Tibial artery (tissue), 4 donors: ENCODE measurements at regions not wholly inside any gene's neighbourhood (a gene's known extent, or its start where the extent isn't known, plus 50 kb on each side); places are given as distances from the start of the nearest gene placed in this dataset.

Experiments used
- DNase-seq, 2 donors: peaks; one replicate each; pipeline ENCODE4 v3.0.0-alpha.2; 2019
- H3K27ac ChIP-seq, 2 donors: fragments of 200-600 bp; sonication (generic) in 1 of 2; 1 replicate in 1 of 2; 2 replicates in 1 of 2; pipeline ENCODE4 v1.5.1; 2018 to 2019; ENCODE audit warnings: mild to moderate bottlenecking in 1 of 2
- H3K27me3 ChIP-seq, 2 donors: fragments of 200-600 bp; sonication (generic) in 1 of 2; one replicate each; pipeline versions ENCODE4 v1.5.1 to v1.6.0; 2016 to 2019
- H3K36me3 ChIP-seq, 3 donors: fragments of 200-600 bp; sonication (generic) in 2 of 3; one replicate each; pipeline ENCODE4 v1.5.1; 2016 to 2019; ENCODE audit warnings: mild to moderate bottlenecking in 2 of 3
- H3K4me1 ChIP-seq, 4 donors: fragments of 200-600 bp; sonication (generic) in 2 of 4; 1 replicate in 3 of 4; 2 replicates in 1 of 4; pipeline ENCODE4 v1.5.1; 2016 to 2019
- H3K4me3 ChIP-seq, 2 donors: fragments of 200-600 bp; sonication (generic) in 1 of 2; 1 replicate in 1 of 2; 2 replicates in 1 of 2; pipeline ENCODE4 v1.5.1; 2018 to 2019; ENCODE audit warnings: mild to moderate bottlenecking in 2 of 2
- H3K9me3 ChIP-seq, 3 donors: fragments of 200-600 bp; sonication (generic) in 1 of 3; one replicate each; pipeline ENCODE4 v1.5.1; 2016 to 2019
- CTCF ChIP-seq, 2 experiments: fragments of 200-600 bp in 1 of 2; fragments of 450-650 bp in 1 of 2; IDR thresholded peaks; one replicate each; pipeline ENCODE4 v1.5.1; 2017 to 2019; ENCODE audit warnings: antibody characterized with exemption in 2 of 2, mild to moderate bottlenecking in 1 of 2, moderate library complexity in 1 of 2
- intact Hi-C: fragments of 100-400 bp; cut with DNase I; formaldehyde crosslinking; loops from one replicate; pipeline ENCODE4 v1.15.0; 2023; ENCODE audit warnings: low total_unique reads

- Histone ChIP-seq H3K4me3 (peak overlapping the region; percentile 46 to 59), H3K27me3 (peaks cover 2 to 45% of the 10 kb centered on the region in 2 donors), H3K27ac (no peak overlapping the region), H3K36me3 (no peaks in the 10 kb centered on the region), H3K4me1 (peaks cover 0 to 24% (median 7%) of the 10 kb centered on the region in 4 donors), H3K9me3 (no peaks in the 10 kb centered on the region)
- intact Hi-C loops = no loop called here
- peak; percentile 74 to 87 for TF ChIP-seq CTCF (IDR thresholded peaks at IDR 0.05)
- peak; percentile 48 to 70 for DNase-seq
Measured at GRCh38 chr1:98053471-98054366, 132.9 kb upstream of the DPYD start.

GRCh38 chr1:98051065-98051675, 130.3 kb upstream of the DPYD start:
- intact Hi-C loops = no loop called here

DNA sequence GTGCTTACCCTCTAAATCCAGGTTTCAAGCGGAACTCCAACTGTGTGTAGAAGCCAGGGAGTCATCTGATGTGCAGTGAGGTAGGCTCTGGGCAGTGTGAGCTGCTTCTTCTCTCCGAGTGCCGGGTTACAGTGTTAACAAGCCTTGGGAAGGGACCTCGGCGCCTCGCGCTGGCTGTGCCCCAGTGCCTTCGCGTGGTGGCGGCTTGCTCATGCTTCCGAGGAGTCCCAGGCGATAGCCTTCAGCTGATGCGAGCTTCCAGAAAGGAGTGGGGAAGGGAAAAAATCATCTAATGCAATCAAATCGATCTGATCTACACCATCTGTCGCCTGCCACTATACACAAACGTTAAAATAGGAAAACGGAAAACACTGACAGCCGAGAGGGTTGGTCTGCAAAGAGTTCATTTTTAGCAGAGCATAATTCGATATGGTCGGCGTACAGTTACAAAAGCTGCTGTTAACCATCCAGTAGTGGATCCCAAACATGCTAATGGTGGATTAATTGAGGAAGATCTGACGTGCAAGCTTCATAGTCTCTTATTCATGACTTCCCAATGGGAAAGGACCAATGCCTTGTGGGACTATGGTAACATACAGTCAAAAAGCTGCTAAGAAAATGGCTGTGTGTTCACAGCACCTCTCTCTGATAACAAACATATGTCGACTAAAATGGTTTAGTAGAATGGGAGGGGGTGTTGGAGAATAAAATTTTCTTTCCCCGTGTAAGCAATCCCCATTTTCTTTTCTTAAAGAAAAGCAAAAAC, 128.7 kb upstream of the DPYD start:
- intact Hi-C loops = no loop called here

More at GRCh38 chr1:98051065-98051675, 130.3 kb upstream of the DPYD start:
- Histone ChIP-seq H3K4me3 (no peak overlapping the region), H3K4me1 (peaks cover 0 to 29% (median 11%) of the 10 kb centered on the region in 4 donors), H3K27ac (no peak overlapping the region), H3K36me3 (no peaks in the 10 kb centered on the region), H3K27me3 (peaks cover 2 to 68% of the 10 kb centered on the region in 2 donors), H3K9me3 (no peaks in the 10 kb centered on the region)
- peak; percentile 70 to 75 for DNase-seq
- peak; percentile 65 to 66 for TF ChIP-seq CTCF (IDR thresholded peaks at IDR 0.05)

DNA sequence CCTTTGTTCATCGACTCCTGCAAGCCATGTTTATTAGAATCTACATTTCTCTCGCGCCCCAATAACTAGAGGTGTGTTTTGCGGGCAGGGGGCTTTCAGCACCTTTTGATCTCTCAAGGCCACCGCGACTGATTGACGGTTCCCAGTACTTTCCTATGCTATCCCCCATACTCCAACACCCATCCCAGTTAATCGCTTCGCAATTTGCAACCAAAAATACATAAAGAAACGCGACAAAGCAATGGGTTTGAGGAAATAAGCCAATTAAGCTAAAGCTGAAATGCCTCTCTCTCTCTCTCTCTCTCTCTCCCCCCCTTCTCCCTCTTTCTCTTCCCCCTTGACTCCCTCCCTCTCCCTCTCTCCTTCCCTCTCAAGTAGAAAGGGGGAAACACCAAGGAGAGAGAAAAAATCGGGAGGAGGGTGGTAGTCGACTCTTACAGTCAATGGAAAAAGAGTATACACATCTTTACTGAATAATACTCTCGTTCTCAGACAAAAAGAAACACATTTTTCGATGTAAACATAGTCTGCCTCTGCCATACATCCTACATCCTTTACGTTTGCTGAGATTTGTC, 128.0 kb upstream of the DPYD start:
- Histone ChIP-seq H3K36me3 (no peaks in the 10 kb centered on the region), H3K27me3 (peaks cover 7 to 87% of the 10 kb centered on the region in 2 donors), H3K9me3 (no peaks in the 10 kb centered on the region), H3K27ac (no peak overlapping the region), H3K4me1 (peaks cover 0 to 38% (median 21%) of the 10 kb centered on the region in 4 donors), H3K4me3 (no peak overlapping the region)
- intact Hi-C loops = no loop called here
- no peak for TF ChIP-seq CTCF (IDR thresholded peaks at IDR 0.05)
- DNase-seq = no peak

More for the DNA sequence above, 128.7 kb upstream of the DPYD start:
- no peak for DNase-seq
- Histone ChIP-seq H3K27ac (no peak overlapping the region), H3K27me3 (peaks cover 7 to 80% of the 10 kb centered on the region in 2 donors), H3K4me3 (no peak overlapping the region), H3K4me1 (peaks cover 0 to 44% (median 24%) of the 10 kb centered on the region in 4 donors), H3K9me3 (no peaks in the 10 kb centered on the region), H3K36me3 (no peaks in the 10 kb centered on the region)
- TF ChIP-seq CTCF (IDR thresholded peaks at IDR 0.05) = no peak

DNA sequence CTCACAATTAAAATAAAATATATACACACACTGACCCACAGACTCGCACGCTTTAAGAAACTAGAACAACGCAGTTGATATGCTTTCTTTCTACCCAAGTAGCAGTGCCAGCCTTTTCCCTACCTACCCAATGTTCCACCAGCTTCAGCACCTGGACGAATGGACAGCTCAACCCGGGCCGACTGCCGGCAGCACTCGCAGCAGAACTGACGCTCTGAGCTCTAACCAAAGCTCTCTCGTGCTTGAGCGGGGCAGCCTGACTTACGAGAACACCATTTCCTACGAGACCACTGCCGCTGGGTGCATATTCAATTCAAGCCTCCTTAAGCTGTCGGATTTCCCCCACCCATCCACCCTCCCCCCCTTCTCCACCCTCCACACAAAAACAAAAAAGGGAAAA, 127.4 kb upstream of the DPYD start:
- Histone ChIP-seq H3K27ac (no peak overlapping the region), H3K27me3 (peaks cover 4 to 86% of the 10 kb centered on the region in 2 donors), H3K9me3 (no peaks in the 10 kb centered on the region), H3K4me1 (peaks cover 0 to 32% (median 18%) of the 10 kb centered on the region in 4 donors), H3K4me3 (no peak overlapping the region), H3K36me3 (no peaks in the 10 kb centered on the region)
- intact Hi-C loops = no loop called here
- TF ChIP-seq CTCF (IDR thresholded peaks at IDR 0.05) = no peak
- peak; percentile 73 to 84 for DNase-seq
